Body of pancreas (tissue), 4 donors: ENCODE measurements at regions not wholly inside any gene's neighbourhood (a gene's known extent, or its start where the extent isn't known, plus 50 kb on each side); places are given as distances from the start of the nearest gene placed in this dataset.

Experiments
- ATAC-seq: fragments of 150-250 bp; one replicate; pipeline ENCODE4 v1.9.1; 2016
- DNase-seq, 4 donors: peaks; one replicate each; pipeline ENCODE4 v3.0.0-alpha.2; 2019
- H3K27ac ChIP-seq, 4 donors: fragments of 200-600 bp; sonication (generic); 1 replicate in 3 of 4; 2 replicates in 1 of 4; pipeline versions ENCODE4 v1.5.1 to v1.6.1; 2016 to 2019; ENCODE audit warnings: mild to moderate bottlenecking in 1 of 4, mixed read lengths in 1 of 4, moderate library complexity in 1 of 4
- H3K27me3 ChIP-seq, 2 donors: fragments of 200-600 bp; sonication (generic); one replicate each; pipeline ENCODE4 v1.6.0; 2016; ENCODE audit warnings: mild to moderate bottlenecking in 1 of 2
- H3K36me3 ChIP-seq, 2 donors: fragments of 200-600 bp; sonication (generic); replicated peaks in 1 of 2; 2 replicates each; pipeline ENCODE4 v1.5.1; 2016; ENCODE audit warnings: low read depth in 2 of 2; ENCODE audit not compliant: insufficient read depth in 1 of 2
- H3K4me1 ChIP-seq: fragments of 200-600 bp; sonication (generic); one replicate; pipeline ENCODE4 v1.6.0; 2016
- H3K4me3 ChIP-seq, 2 donors: fragments of 200-600 bp; sonication (generic); 1 replicate in 1 of 2; 2 replicates in 1 of 2; pipeline ENCODE4 v1.5.1; 2016 to 2019
- H3K9me3 ChIP-seq, 3 donors: fragments of 200-600 bp; sonication (generic); 1 replicate in 2 of 3; 2 replicates in 1 of 3; pipeline ENCODE4 v1.5.1; 2016
- POLR2A ChIP-seq, 3 donors: fragments of 450-650 bp; IDR thresholded peaks; one replicate each; pipeline ENCODE4 v1.6.1; 2016; ENCODE audit warnings: antibody characterized with exemption in 3 of 3, mild to moderate bottlenecking in 2 of 3
- WGBS, 2 donors: methylation state at CpG; one replicate each; pipeline ENCODE4 v1.1.5; 2017; 5-methylcytosine and 5-hydroxymethylcytosine counted together
- intact Hi-C: fragments of 100-400 bp; cut with DNase I; formaldehyde crosslinking; loops from one replicate; pipeline ENCODE4 v1.15.1; 2023
- TF ChIP-seq, protein P1 (sequence below), 7 experiments: fragments of 450-650 bp in 4 of 7; fragments of 200-600 bp in 3 of 7; sonication (generic) in 3 of 7; IDR thresholded peaks; one replicate each; pipeline ENCODE4 v1.5.1; 2016 to 2019; ENCODE audit warnings: antibody characterized with exemption in 7 of 7

GRCh38 chr11:69926376-69927050 is 107.3 kb upstream of the FGF3 start:
- Histone ChIP-seq H3K9me3 (no peaks in the 10 kb centered on the region), H3K4me1 (no peaks in the 10 kb centered on the region), H3K27ac (no peak overlapping the region), H3K36me3 (no peaks in the 10 kb centered on the region), H3K27me3 (no peaks in the 10 kb centered on the region), H3K4me3 (no peak overlapping the region)
- no peak for TF ChIP-seq POLR2A (IDR thresholded peaks at IDR 0.05)
- TF ChIP-seq, protein P1, sequence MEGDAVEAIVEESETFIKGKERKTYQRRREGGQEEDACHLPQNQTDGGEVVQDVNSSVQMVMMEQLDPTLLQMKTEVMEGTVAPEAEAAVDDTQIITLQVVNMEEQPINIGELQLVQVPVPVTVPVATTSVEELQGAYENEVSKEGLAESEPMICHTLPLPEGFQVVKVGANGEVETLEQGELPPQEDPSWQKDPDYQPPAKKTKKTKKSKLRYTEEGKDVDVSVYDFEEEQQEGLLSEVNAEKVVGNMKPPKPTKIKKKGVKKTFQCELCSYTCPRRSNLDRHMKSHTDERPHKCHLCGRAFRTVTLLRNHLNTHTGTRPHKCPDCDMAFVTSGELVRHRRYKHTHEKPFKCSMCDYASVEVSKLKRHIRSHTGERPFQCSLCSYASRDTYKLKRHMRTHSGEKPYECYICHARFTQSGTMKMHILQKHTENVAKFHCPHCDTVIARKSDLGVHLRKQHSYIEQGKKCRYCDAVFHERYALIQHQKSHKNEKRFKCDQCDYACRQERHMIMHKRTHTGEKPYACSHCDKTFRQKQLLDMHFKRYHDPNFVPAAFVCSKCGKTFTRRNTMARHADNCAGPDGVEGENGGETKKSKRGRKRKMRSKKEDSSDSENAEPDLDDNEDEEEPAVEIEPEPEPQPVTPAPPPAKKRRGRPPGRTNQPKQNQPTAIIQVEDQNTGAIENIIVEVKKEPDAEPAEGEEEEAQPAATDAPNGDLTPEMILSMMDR (IDR thresholded peaks at IDR 0.05), result no peak
- DNase-seq, result no peak
- intact Hi-C loops, result no loop called here
- no peak for ATAC-seq
- 30 to 40% methylated on average over 15 of the region's 15 CpGs for WGBS, 2 donors

- WGBS, 2 donors, result 42 to 44% methylated on average over 7 to 9 of the region's 9 CpGs
These were observed 108.9 kb upstream of the FGF3 start for GRCh38 chr11:69928121-69928520.

DNA sequence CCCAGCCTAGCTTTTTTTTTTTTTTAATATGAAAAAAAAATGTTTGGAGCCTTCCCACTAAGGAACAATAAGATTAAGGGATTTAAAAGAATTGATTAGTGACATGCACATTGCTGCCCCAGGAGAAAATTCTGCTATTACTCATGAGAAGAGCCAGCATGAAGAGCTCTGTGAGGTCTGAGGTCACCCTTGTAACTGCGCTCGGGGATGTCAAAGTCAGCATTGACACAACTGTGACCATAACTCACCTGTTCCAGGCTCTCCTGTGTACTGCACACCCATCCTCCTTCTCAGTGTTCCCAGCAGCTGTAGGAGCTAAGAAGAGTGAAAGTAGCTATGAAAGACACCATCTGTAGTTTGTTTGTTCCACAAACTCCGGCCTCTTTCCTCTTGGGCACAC is 109.8 kb upstream of the FGF3 start:
- Histone ChIP-seq H3K9me3 (no peaks in the 10 kb centered on the region), H3K27ac (no peak overlapping the region), H3K36me3 (no peaks in the 10 kb centered on the region), H3K4me3 (no peak overlapping the region), H3K27me3 (no peaks in the 10 kb centered on the region), H3K4me1 (no peaks in the 10 kb centered on the region)
- DNase-seq, result no peak
- TF ChIP-seq POLR2A (IDR thresholded peaks at IDR 0.05), result no peak
- TF ChIP-seq, protein P1 (IDR thresholded peaks at IDR 0.05), result no peak
- ATAC-seq, result no peak
- intact Hi-C loops, result no loop called here
- 72 to 79% methylated on average over 3 of the region's 3 CpGs for WGBS, 2 donors

More at GRCh38 chr11:69928121-69928520, 108.9 kb upstream of the FGF3 start:
- Histone ChIP-seq H3K36me3 (no peaks in the 10 kb centered on the region), H3K9me3 (no peaks in the 10 kb centered on the region), H3K4me3 (no peak overlapping the region), H3K27ac (no peak overlapping the region), H3K27me3 (no peaks in the 10 kb centered on the region), H3K4me1 (no peaks in the 10 kb centered on the region)
- intact Hi-C loops, result no loop called here
- TF ChIP-seq, protein P1 (IDR thresholded peaks at IDR 0.05), result no peak
- TF ChIP-seq POLR2A (IDR thresholded peaks at IDR 0.05), result no peak
- no peak for DNase-seq
- ATAC-seq, result no peak

DNA sequence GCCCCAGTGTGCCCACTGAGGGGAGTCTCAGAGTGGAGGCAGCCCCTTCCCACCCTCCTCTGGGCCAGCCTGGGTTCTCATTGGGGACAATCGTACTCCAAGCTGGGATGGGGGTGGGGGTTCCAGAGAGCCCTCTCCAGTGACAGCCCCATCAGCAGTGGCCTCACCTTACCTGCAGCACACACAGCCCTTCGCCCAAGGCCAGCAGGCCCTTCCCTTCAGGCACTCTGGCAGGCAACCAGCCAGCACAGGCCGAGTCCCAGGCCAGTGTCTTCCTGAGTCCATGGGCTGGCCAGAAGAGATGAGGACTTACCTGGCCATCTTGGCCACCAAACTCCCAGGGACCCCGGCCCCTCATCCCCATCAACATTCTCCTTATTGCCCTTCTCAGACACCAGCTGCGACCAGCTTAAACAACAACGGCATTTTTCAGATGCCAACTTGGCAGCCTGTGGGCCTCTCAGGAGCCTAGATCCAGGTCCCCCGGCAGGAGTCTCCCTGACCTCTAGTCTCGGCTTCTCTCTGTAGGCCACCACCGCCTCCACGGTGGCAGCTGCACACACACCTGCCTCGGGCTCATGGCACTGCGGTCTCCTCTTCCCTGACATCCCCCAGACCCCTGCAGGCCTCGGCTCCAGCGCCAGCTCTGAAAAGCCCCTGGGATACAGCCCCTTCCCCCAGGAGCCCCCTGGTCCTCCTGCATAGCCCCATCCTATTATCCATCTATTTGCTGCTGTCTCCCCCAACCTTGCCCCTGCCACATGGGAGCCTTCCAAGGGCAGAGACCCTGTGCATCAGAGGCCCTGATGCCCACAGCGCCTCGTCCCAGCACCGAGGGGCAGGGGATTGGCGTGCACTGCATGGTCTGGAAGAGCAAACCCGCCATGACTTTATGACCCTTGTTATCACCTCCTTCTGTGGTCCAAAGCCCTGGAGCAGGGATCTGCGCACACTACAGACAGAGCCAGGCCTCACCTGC is 111.2 kb upstream of the FGF3 start:
- Histone ChIP-seq H3K27ac (no peak overlapping the region), H3K9me3 (no peaks in the 10 kb centered on the region), H3K27me3 (no peaks in the 10 kb centered on the region), H3K36me3 (no peaks in the 10 kb centered on the region), H3K4me3 (no peak overlapping the region), H3K4me1 (no peaks in the 10 kb centered on the region)
- DNase-seq (peak in 1 of 4 donors; percentile 10), ATAC-seq (no peak)
- TF ChIP-seq, protein P1 (IDR thresholded peaks at IDR 0.05), result no peak
- no peak for TF ChIP-seq POLR2A (IDR thresholded peaks at IDR 0.05)
- intact Hi-C loops, result no loop called here
- WGBS, 2 donors, result 80% methylated on average over 14 to 20 of the region's 20 CpGs
